ENCODE measurements at regions not wholly inside any gene's neighbourhood (a gene's known extent, or its start where the extent isn't known, plus 50 kb on each side); places are given as distances from the start of the nearest gene placed in this dataset.

- Histone ChIP-seq H3K27me3 (ENCODE audit: control insufficient read depth, insufficient read depth, low read length) (no peaks in the 10 kb centered on the region), H3K36me3 (replicated peaks; ENCODE audit: control insufficient read depth, insufficient read depth, low read length) (no peaks in the 10 kb centered on the region)
- no peak for DNase-seq
Measured at GRCh38 chr20:7275645-7276237, 508.3 kb downstream of the BMP2 start.

GRCh38 chr20:7285918-7286556 lies 518.6 kb downstream of the BMP2 start:
- H3K4me3 ChIP-seq (ENCODE audit: insufficient read depth, low read depth, low read length) = no peak overlapping the region
- no peaks in the 10 kb centered on the region for H3K27me3 ChIP-seq (ENCODE audit: control insufficient read depth, insufficient read depth, low read length)
- peak; percentile 5 for DNase-seq
- H3K36me3 ChIP-seq (replicated peaks; ENCODE audit: control insufficient read depth, insufficient read depth, low read length) = no peaks in the 10 kb centered on the region

More at GRCh38 chr20:7275645-7276237, 508.3 kb downstream of the BMP2 start:
- H3K4me3 ChIP-seq (ENCODE audit: insufficient read depth, low read depth, low read length) = no peak overlapping the region

GRCh38 chr20:7291323-7291943 lies 523.9 kb downstream of the BMP2 start:
- no peaks in the 10 kb centered on the region for H3K27me3 ChIP-seq (ENCODE audit: control insufficient read depth, insufficient read depth, low read length)
- DNase-seq = no peak

GRCh38 chr20:7291946-7292345 lies 524.5 kb downstream of the BMP2 start:
- DNase-seq = no peak
- Histone ChIP-seq H3K36me3 (replicated peaks; ENCODE audit: control insufficient read depth, insufficient read depth, low read length) (no peaks in the 10 kb centered on the region), H3K4me3 (ENCODE audit: insufficient read depth, low read depth, low read length) (no peak overlapping the region), H3K27me3 (ENCODE audit: control insufficient read depth, insufficient read depth, low read length) (no peaks in the 10 kb centered on the region)

More at GRCh38 chr20:7291323-7291943, 523.9 kb downstream of the BMP2 start:
- Histone ChIP-seq H3K4me3 (ENCODE audit: insufficient read depth, low read depth, low read length) (no peak overlapping the region), H3K36me3 (replicated peaks; ENCODE audit: control insufficient read depth, insufficient read depth, low read length) (no peaks in the 10 kb centered on the region)

- no peaks in the 10 kb centered on the region for H3K27me3 ChIP-seq (ENCODE audit: control insufficient read depth, insufficient read depth, low read length)
- no peak for DNase-seq
Measured at GRCh38 chr20:7294816-7295360, 527.4 kb downstream of the BMP2 start.

GRCh38 chr20:7301807-7302206 lies 534.3 kb downstream of the BMP2 start:
- DNase-seq = no peak
- no peaks in the 10 kb centered on the region for H3K27me3 ChIP-seq (ENCODE audit: control insufficient read depth, insufficient read depth, low read length)
- H3K4me3 ChIP-seq (ENCODE audit: insufficient read depth, low read depth, low read length) = no peak overlapping the region
- H3K36me3 ChIP-seq (replicated peaks; ENCODE audit: control insufficient read depth, insufficient read depth, low read length) = no peaks in the 10 kb centered on the region

More at GRCh38 chr20:7294816-7295360, 527.4 kb downstream of the BMP2 start:
- Histone ChIP-seq H3K36me3 (replicated peaks; ENCODE audit: control insufficient read depth, insufficient read depth, low read length) (no peaks in the 10 kb centered on the region), H3K4me3 (ENCODE audit: insufficient read depth, low read depth, low read length) (no peak overlapping the region)

- peak; percentile 5 for DNase-seq
- Histone ChIP-seq H3K4me3 (ENCODE audit: insufficient read depth, low read depth, low read length) (no peak overlapping the region), H3K27me3 (ENCODE audit: control insufficient read depth, insufficient read depth, low read length) (no peaks in the 10 kb centered on the region), H3K36me3 (replicated peaks; ENCODE audit: control insufficient read depth, insufficient read depth, low read length) (no peaks in the 10 kb centered on the region)
Measured at GRCh38 chr20:7302250-7302649, 534.8 kb downstream of the BMP2 start.

GRCh38 chr20:7305976-7306375 lies 538.5 kb downstream of the BMP2 start:
- DNase-seq = no peak
- Histone ChIP-seq H3K27me3 (ENCODE audit: control insufficient read depth, insufficient read depth, low read length) (no peaks in the 10 kb centered on the region), H3K4me3 (ENCODE audit: insufficient read depth, low read depth, low read length) (no peak overlapping the region), H3K36me3 (replicated peaks; ENCODE audit: control insufficient read depth, insufficient read depth, low read length) (no peaks in the 10 kb centered on the region)

GRCh38 chr20:7308163-7308562 lies 540.7 kb downstream of the BMP2 start:
- H3K36me3 ChIP-seq (replicated peaks; ENCODE audit: control insufficient read depth, insufficient read depth, low read length) = no peaks in the 10 kb centered on the region
- no peak for DNase-seq
- H3K27me3 ChIP-seq (ENCODE audit: control insufficient read depth, insufficient read depth, low read length) = no peaks in the 10 kb centered on the region
- no peak overlapping the region for H3K4me3 ChIP-seq (ENCODE audit: insufficient read depth, low read depth, low read length)

GRCh38 chr20:7313047-7313446 lies 545.6 kb downstream of the BMP2 start:
- DNase-seq = no peak
- no peaks in the 10 kb centered on the region for H3K36me3 ChIP-seq (replicated peaks; ENCODE audit: control insufficient read depth, insufficient read depth, low read length)
- no peaks in the 10 kb centered on the region for H3K27me3 ChIP-seq (ENCODE audit: control insufficient read depth, insufficient read depth, low read length)
- H3K4me3 ChIP-seq (ENCODE audit: insufficient read depth, low read depth, low read length) = no peak overlapping the region

GRCh38 chr20:7323957-7324356 lies 556.5 kb downstream of the BMP2 start:
- H3K4me3 ChIP-seq (ENCODE audit: insufficient read depth, low read depth, low read length) = no peak overlapping the region
- no peaks in the 10 kb centered on the region for H3K36me3 ChIP-seq (replicated peaks; ENCODE audit: control insufficient read depth, insufficient read depth, low read length)
- DNase-seq = no peak
- H3K27me3 ChIP-seq (ENCODE audit: control insufficient read depth, insufficient read depth, low read length) = no peaks in the 10 kb centered on the region

- DNase-seq = no peak
- no peaks in the 10 kb centered on the region for H3K27me3 ChIP-seq (ENCODE audit: control insufficient read depth, insufficient read depth, low read length)
- no peak overlapping the region for H3K4me3 ChIP-seq (ENCODE audit: insufficient read depth, low read depth, low read length)
- H3K36me3 ChIP-seq (replicated peaks; ENCODE audit: control insufficient read depth, insufficient read depth, low read length) = no peaks in the 10 kb centered on the region
Measured at GRCh38 chr20:7327810-7328209, 560.3 kb downstream of the BMP2 start.

GRCh38 chr20:7330850-7331249 lies 563.4 kb downstream of the BMP2 start:
- Histone ChIP-seq H3K27me3 (ENCODE audit: control insufficient read depth, insufficient read depth, low read length) (no peaks in the 10 kb centered on the region), H3K4me3 (ENCODE audit: insufficient read depth, low read depth, low read length) (no peak overlapping the region), H3K36me3 (replicated peaks; ENCODE audit: control insufficient read depth, insufficient read depth, low read length) (no peaks in the 10 kb centered on the region)
- no peak for DNase-seq

GRCh38 chr20:7332169-7332568 lies 564.7 kb downstream of the BMP2 start:
- no peaks in the 10 kb centered on the region for H3K27me3 ChIP-seq (ENCODE audit: control insufficient read depth, insufficient read depth, low read length)
- DNase-seq = no peak

GRCh38 chr20:7333841-7334240 lies 566.4 kb downstream of the BMP2 start:
- Histone ChIP-seq H3K4me3 (ENCODE audit: insufficient read depth, low read depth, low read length) (no peak overlapping the region), H3K27me3 (ENCODE audit: control insufficient read depth, insufficient read depth, low read length) (no peaks in the 10 kb centered on the region), H3K36me3 (replicated peaks; ENCODE audit: control insufficient read depth, insufficient read depth, low read length) (no peaks in the 10 kb centered on the region)
- DNase-seq = no peak

More at GRCh38 chr20:7332169-7332568, 564.7 kb downstream of the BMP2 start:
- Histone ChIP-seq H3K36me3 (replicated peaks; ENCODE audit: control insufficient read depth, insufficient read depth, low read length) (no peaks in the 10 kb centered on the region), H3K4me3 (ENCODE audit: insufficient read depth, low read depth, low read length) (no peak overlapping the region)

All from H7 (cell line).